ENCODE measurements at regions not wholly inside any gene's neighbourhood (a gene's known extent, or its start where the extent isn't known, plus 50 kb on each side); places are given as distances from the start of the nearest gene placed in this dataset.
A peak's percentile ranks its signal among the peaks of the same experiment; 100 is the strongest.

DNA sequence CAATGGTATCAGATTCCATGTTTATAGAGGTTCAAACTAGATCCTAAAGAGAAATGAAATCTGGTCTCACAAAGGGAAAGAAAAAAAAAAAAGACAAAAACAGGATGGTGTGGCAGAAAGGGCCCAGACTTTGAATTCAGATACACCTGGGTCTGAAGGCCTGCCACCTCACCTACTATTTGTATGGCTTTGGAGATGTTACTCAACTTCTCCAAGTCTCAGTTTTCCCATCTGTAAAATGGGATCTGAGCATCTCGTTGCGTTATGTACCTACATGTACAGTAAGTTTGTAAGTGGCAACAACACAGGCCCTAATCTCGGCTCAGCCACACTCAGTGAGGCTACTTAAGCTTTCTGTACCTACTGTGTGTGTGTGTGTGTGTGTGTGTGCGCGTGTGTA is 147.5 kb upstream of the FGGY start:
- Histone ChIP-seq H3K4me2 (ENCODE audit: control insufficient read depth, extremely low read depth, insufficient read depth, low read depth, low read length) (no peak overlapping the region), H2AFZ (ENCODE audit: control insufficient read depth, low read length) (no peak overlapping the region), H3K27ac (ENCODE audit: control insufficient read depth, insufficient read depth, low read length) (no peak overlapping the region), H3K9ac (ENCODE audit: control insufficient read depth, extremely low read depth, insufficient read depth, low read length) (no peak overlapping the region), H3K9me3 (ENCODE audit: control insufficient read depth, low read depth, low read length) (no peaks in the 10 kb centered on the region), H3K9me1 (ENCODE audit: control insufficient read depth, extremely low read depth, insufficient read depth, low read length) (peaks cover 3% of the 10 kb centered on the region), H3K36me3 (ENCODE audit: control insufficient read depth in 2 of 2, extremely low read depth in 1 of 2, insufficient read depth in 2 of 2, low read length in 2 of 2) (no peaks in the 10 kb centered on the region), H3K27me3 (ENCODE audit: control insufficient read depth, extremely low read depth, insufficient read depth, low read length) (no peaks in the 10 kb centered on the region), H3K4me1 (ENCODE audit: control insufficient read depth, extremely low read depth, insufficient read depth, low read length) (peaks cover 25% of the 10 kb centered on the region), H4K20me1 (ENCODE audit: control insufficient read depth, extremely low read depth, insufficient read depth, low read length) (no peaks in the 10 kb centered on the region), H3K79me2 (ENCODE audit: control insufficient read depth, insufficient read depth, low read length) (no peaks in the 10 kb centered on the region), H3K4me3 (ENCODE audit: control insufficient read depth in 2 of 3, extremely low read depth in 1 of 3, insufficient read depth in 2 of 3, low read depth in 1 of 3, low read length in 3 of 3) (no peak overlapping the region)
- DNase-seq (ENCODE audit: low read depth, low spot score): no peak
- dilution Hi-C loops (cut with MboI; ENCODE audit: extremely low pct_ligation_motif_present, low sequenced_read_pairs): no loop called here
- FAIRE-seq: no peak
- no peak for TF ChIP-seq EZH2 (IDR thresholded peaks at IDR 0.05; ENCODE audit: low read length)
- TF ChIP-seq, protein P1, sequence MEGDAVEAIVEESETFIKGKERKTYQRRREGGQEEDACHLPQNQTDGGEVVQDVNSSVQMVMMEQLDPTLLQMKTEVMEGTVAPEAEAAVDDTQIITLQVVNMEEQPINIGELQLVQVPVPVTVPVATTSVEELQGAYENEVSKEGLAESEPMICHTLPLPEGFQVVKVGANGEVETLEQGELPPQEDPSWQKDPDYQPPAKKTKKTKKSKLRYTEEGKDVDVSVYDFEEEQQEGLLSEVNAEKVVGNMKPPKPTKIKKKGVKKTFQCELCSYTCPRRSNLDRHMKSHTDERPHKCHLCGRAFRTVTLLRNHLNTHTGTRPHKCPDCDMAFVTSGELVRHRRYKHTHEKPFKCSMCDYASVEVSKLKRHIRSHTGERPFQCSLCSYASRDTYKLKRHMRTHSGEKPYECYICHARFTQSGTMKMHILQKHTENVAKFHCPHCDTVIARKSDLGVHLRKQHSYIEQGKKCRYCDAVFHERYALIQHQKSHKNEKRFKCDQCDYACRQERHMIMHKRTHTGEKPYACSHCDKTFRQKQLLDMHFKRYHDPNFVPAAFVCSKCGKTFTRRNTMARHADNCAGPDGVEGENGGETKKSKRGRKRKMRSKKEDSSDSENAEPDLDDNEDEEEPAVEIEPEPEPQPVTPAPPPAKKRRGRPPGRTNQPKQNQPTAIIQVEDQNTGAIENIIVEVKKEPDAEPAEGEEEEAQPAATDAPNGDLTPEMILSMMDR (optimal IDR thresholded peaks at IDR 0.05 in 1 of 3, IDR thresholded peaks at IDR 0.05 in 1 of 3, conservative IDR thresholded peaks at IDR 0.05 in 1 of 3; ENCODE audit: extremely low read depth in 1 of 3, insufficient read depth in 2 of 3, low read length in 3 of 3): no peak

DNA sequence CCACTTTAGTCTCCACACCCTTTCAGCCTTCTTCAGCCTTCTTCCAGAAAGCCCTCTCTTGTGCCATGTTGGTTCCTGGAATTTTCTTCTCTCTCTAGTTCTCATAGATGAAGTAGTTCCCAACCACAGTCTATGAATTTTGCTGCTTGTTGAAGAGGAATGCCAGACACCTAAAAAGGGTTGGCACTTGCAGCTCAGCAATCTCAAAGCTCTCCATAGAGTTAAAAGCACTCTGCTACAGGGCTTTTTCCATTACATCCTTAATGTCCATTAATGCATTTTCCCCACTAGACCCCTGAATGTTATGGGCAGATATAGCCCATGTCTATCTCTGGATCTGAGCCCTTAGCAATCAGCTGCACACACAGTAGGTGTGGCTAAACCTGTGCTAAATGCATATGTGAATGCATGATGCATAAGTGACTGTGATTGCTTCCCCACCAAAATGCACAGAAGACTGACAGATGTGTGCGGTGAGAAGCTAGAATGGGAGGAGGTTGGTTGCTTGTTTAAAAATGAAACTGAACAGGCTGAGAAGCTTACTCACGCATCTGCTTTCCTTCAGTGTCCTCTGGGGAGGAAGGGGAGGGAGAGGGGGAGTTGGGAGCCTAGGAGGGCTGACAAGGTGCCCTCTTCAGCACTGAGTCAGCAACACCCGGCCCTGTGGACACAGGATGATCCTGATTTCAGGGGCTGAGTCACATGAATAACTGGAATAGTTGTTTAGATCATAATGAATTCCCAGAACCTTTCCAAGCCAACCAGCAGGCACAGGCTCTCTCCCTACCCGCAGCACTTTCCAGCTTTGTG is 146.1 kb upstream of the FGGY start:
- H3K9me1 ChIP-seq (ENCODE audit: control insufficient read depth, extremely low read depth, insufficient read depth, low read length): peaks cover 3% of the 10 kb centered on the region
- peak overlapping the region in 2 of 3 experiments; percentile 49 to 56 for H3K4me3 ChIP-seq (ENCODE audit: control insufficient read depth in 2 of 3, extremely low read depth in 1 of 3, insufficient read depth in 2 of 3, low read depth in 1 of 3, low read length in 3 of 3)
- dilution Hi-C loops (cut with MboI; ENCODE audit: extremely low pct_ligation_motif_present, low sequenced_read_pairs): no loop called here
- H3K27me3 ChIP-seq (ENCODE audit: control insufficient read depth, extremely low read depth, insufficient read depth, low read length): no peaks in the 10 kb centered on the region
- H3K9ac ChIP-seq (ENCODE audit: control insufficient read depth, extremely low read depth, insufficient read depth, low read length): peak overlapping the region; percentile 40
- H2AFZ ChIP-seq (ENCODE audit: control insufficient read depth, low read length): peak overlapping the region; percentile 14
- H3K9me3 ChIP-seq (ENCODE audit: control insufficient read depth, low read depth, low read length): no peaks in the 10 kb centered on the region
- FAIRE-seq: peak; percentile 97
- DNase-seq (ENCODE audit: low read depth, low spot score): peak; percentile 96
- peak overlapping the region; percentile 86 for H3K4me2 ChIP-seq (ENCODE audit: control insufficient read depth, extremely low read depth, insufficient read depth, low read depth, low read length)
- H3K27ac ChIP-seq (ENCODE audit: control insufficient read depth, insufficient read depth, low read length): peak overlapping the region; percentile 73
- H3K4me1 ChIP-seq (ENCODE audit: control insufficient read depth, extremely low read depth, insufficient read depth, low read length): peaks cover 25% of the 10 kb centered on the region
- no peak for TF ChIP-seq EZH2 (IDR thresholded peaks at IDR 0.05; ENCODE audit: low read length)
- TF ChIP-seq, protein P1 (optimal IDR thresholded peaks at IDR 0.05 in 1 of 3, IDR thresholded peaks at IDR 0.05 in 1 of 3, conservative IDR thresholded peaks at IDR 0.05 in 1 of 3; ENCODE audit: extremely low read depth in 1 of 3, insufficient read depth in 2 of 3, low read length in 3 of 3): no peak
- H4K20me1 ChIP-seq (ENCODE audit: control insufficient read depth, extremely low read depth, insufficient read depth, low read length): no peaks in the 10 kb centered on the region
- H3K36me3 ChIP-seq (ENCODE audit: control insufficient read depth in 2 of 2, extremely low read depth in 1 of 2, insufficient read depth in 2 of 2, low read length in 2 of 2): no peaks in the 10 kb centered on the region
- no peaks in the 10 kb centered on the region for H3K79me2 ChIP-seq (ENCODE audit: control insufficient read depth, insufficient read depth, low read length)
